ENCODE measurements at regions not wholly inside any gene's neighbourhood (a gene's known extent, or its start where the extent isn't known, plus 50 kb on each side); places are given as distances from the start of the nearest gene placed in this dataset.

GRCh38 chr3:194013928-194014327, 122.0 kb upstream of the HES1 start:
- DNase-seq (ENCODE audit: low read depth): no peak
- no peak for TF ChIP-seq CTCF (conservative IDR thresholded peaks at IDR 0.05; ENCODE audit: control insufficient read depth, insufficient read depth, low read depth, low read length)
- H3K4me3 ChIP-seq (ENCODE audit: control insufficient read depth, low read depth, low read length): no peak overlapping the region

GRCh38 chr3:194014756-194015155, 121.2 kb upstream of the HES1 start:
- no peak for TF ChIP-seq CTCF (conservative IDR thresholded peaks at IDR 0.05; ENCODE audit: control insufficient read depth, insufficient read depth, low read depth, low read length)
- H3K4me3 ChIP-seq (ENCODE audit: control insufficient read depth, low read depth, low read length): no peak overlapping the region
- no peak for DNase-seq (ENCODE audit: low read depth)

- no peak for TF ChIP-seq CTCF (conservative IDR thresholded peaks at IDR 0.05; ENCODE audit: control insufficient read depth, insufficient read depth, low read depth, low read length)
- no peak for DNase-seq (ENCODE audit: low read depth)
- H3K4me3 ChIP-seq (ENCODE audit: control insufficient read depth, low read depth, low read length): no peak overlapping the region
These were observed 116.4 kb upstream of the HES1 start for GRCh38 chr3:194019398-194020165.

- H3K4me3 ChIP-seq (ENCODE audit: control insufficient read depth, low read depth, low read length): no peak overlapping the region
- no peak for TF ChIP-seq CTCF (conservative IDR thresholded peaks at IDR 0.05; ENCODE audit: control insufficient read depth, insufficient read depth, low read depth, low read length)
- no peak for DNase-seq (ENCODE audit: low read depth)
These were observed 113.9 kb upstream of the HES1 start for GRCh38 chr3:194022052-194022451.

- TF ChIP-seq CTCF (conservative IDR thresholded peaks at IDR 0.05; ENCODE audit: control insufficient read depth, insufficient read depth, low read depth, low read length): no peak
- DNase-seq (ENCODE audit: low read depth): no peak
- no peak overlapping the region for H3K4me3 ChIP-seq (ENCODE audit: control insufficient read depth, low read depth, low read length)
These were observed 113.1 kb upstream of the HES1 start for GRCh38 chr3:194022816-194023215.

GRCh38 chr3:194023501-194024280, 112.3 kb upstream of the HES1 start:
- no peak for DNase-seq (ENCODE audit: low read depth)
- no peak for TF ChIP-seq CTCF (conservative IDR thresholded peaks at IDR 0.05; ENCODE audit: control insufficient read depth, insufficient read depth, low read depth, low read length)
- no peak overlapping the region for H3K4me3 ChIP-seq (ENCODE audit: control insufficient read depth, low read depth, low read length)

Data from fibroblast of mammary gland (primary cell).